DOHH2 (cell line): ENCODE measurements at regions not wholly inside any gene's neighbourhood (a gene's known extent, or its start where the extent isn't known, plus 50 kb on each side); places are given as distances from the start of the nearest gene placed in this dataset.

Experiments
- EZH2phosphoT487 ChIP-seq: fragments of 200-600 bp; sonication (generic); IDR thresholded peaks from 2 replicates; pipeline ENCODE4 v1.6.1; 2017; ENCODE audit warnings: borderline replicate concordance, mild to moderate bottlenecking, antibody characterized with exemption, low read length, moderate library complexity, mixed read lengths
- TF ChIP-seq, protein P1 (sequence below): fragments of 200-600 bp; sonication (generic); IDR thresholded peaks from one replicate; pipeline ENCODE4 v1.5.1; 2014; ENCODE audit warnings: antibody characterized with exemption, mild to moderate bottlenecking, low read depth, low read length; ENCODE audit not compliant: poor library complexity, severe bottlenecking

DNA sequence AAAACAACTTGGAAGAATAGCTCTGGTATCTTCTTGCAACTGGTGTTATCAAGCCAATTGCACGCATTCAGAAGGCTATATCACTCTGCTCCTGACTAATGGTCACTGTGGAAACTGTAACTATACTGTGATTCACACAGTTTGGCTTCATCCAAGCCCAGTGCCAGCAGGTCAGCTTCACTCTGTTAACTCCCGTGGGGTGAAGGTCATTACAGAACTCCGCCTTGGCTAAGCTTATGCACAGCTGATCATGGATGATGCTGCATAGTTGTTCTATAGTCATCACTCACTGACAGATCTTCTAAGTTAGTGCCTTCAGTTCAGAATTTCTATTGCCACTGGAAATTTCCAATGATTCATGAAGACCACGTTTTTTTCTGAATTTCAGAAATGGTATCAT lies 497.2 kb upstream of the NETO1 start:
- TF ChIP-seq EZH2phosphoT487: no peak
- TF ChIP-seq, protein P1, sequence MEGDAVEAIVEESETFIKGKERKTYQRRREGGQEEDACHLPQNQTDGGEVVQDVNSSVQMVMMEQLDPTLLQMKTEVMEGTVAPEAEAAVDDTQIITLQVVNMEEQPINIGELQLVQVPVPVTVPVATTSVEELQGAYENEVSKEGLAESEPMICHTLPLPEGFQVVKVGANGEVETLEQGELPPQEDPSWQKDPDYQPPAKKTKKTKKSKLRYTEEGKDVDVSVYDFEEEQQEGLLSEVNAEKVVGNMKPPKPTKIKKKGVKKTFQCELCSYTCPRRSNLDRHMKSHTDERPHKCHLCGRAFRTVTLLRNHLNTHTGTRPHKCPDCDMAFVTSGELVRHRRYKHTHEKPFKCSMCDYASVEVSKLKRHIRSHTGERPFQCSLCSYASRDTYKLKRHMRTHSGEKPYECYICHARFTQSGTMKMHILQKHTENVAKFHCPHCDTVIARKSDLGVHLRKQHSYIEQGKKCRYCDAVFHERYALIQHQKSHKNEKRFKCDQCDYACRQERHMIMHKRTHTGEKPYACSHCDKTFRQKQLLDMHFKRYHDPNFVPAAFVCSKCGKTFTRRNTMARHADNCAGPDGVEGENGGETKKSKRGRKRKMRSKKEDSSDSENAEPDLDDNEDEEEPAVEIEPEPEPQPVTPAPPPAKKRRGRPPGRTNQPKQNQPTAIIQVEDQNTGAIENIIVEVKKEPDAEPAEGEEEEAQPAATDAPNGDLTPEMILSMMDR: no peak
